GM12872 (cell line): ENCODE measurements at regions not wholly inside any gene's neighbourhood (a gene's known extent, or its start where the extent isn't known, plus 50 kb on each side); places are given as distances from the start of the nearest gene placed in this dataset.

ENCODE experiments used
- TF ChIP-seq, protein P1 (sequence below): IDR thresholded peaks from 3 replicates; pipeline ENCODE4 v1.5.1; 2011; ENCODE audit warnings: low read depth, mild to moderate bottlenecking, low read length, moderate library complexity; ENCODE audit not compliant: insufficient read depth

DNA sequence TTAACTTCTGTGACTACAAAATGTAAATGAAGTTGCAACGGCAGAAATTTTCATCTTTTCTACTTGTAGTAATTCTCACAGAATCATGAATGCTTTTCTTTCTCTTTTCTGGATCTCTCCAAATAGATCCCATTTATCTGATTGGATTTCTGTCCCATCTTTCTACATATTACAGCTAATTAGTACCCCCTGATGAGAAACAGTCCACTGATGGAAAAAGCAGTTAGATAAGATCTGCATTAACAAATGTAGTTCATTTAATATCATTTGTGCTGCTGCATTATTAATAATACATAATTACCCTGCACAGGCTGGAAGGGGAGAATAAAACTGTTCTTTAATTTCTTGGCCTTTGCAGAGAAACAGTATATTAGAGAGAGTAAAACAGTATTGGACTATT lies 289.3 kb downstream of the TTLL7 start:
- TF ChIP-seq, protein P1, sequence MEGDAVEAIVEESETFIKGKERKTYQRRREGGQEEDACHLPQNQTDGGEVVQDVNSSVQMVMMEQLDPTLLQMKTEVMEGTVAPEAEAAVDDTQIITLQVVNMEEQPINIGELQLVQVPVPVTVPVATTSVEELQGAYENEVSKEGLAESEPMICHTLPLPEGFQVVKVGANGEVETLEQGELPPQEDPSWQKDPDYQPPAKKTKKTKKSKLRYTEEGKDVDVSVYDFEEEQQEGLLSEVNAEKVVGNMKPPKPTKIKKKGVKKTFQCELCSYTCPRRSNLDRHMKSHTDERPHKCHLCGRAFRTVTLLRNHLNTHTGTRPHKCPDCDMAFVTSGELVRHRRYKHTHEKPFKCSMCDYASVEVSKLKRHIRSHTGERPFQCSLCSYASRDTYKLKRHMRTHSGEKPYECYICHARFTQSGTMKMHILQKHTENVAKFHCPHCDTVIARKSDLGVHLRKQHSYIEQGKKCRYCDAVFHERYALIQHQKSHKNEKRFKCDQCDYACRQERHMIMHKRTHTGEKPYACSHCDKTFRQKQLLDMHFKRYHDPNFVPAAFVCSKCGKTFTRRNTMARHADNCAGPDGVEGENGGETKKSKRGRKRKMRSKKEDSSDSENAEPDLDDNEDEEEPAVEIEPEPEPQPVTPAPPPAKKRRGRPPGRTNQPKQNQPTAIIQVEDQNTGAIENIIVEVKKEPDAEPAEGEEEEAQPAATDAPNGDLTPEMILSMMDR = no peak

DNA sequence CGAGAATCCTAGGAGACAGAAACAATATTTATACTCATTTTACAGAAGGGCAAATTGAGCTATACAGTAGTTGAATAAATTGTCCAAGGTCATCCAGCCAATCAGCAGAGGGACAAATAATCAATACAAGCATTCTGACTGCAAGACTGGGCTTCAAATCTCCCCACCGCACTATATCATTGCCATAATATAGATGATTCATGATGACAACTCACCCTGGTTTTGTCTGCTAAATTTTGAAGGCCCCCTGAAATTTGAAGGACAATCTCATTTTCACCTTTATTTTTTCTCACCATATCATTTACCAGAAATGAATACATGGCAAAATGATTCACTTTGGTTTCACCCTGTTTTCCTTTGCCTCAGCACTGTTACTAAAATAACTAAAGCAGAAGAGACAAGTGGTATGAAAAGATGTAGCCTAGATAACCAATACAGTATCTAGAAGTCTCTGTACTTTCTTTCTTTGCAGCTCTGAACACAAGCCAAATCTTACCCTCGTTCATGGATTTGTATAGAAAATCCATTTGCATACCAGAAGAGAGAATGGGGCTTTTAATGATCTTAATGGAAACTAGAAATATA lies 292.5 kb downstream of the TTLL7 start:
- TF ChIP-seq, protein P1 = no peak

GRCh38 chr1:83705091-83705490 lies 293.8 kb downstream of the TTLL7 start:
- TF ChIP-seq, protein P1 = no peak

DNA sequence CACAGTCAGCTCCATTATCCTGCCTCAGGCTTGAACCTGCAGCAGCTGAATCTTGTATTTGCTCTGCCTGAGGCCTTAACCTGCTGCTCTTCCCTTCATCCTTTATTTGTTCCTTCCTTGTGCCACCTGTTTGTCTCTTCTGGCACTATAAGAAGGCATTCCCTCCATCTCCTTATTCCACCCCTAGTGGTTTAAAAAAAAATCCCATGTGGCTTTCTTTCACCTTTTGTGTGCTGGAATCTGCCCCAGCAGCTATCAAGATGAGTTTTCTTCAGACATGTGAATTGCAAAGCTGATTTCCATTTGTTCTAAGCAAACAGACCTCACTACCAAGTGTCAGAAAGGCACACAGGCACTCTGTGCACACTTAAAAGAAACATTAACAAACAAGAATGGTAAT lies 294.6 kb downstream of the TTLL7 start:
- TF ChIP-seq, protein P1 = no peak

- TF ChIP-seq, protein P1 = no peak
Measured at GRCh38 chr1:83702356-83702755, 296.6 kb downstream of the TTLL7 start.

DNA sequence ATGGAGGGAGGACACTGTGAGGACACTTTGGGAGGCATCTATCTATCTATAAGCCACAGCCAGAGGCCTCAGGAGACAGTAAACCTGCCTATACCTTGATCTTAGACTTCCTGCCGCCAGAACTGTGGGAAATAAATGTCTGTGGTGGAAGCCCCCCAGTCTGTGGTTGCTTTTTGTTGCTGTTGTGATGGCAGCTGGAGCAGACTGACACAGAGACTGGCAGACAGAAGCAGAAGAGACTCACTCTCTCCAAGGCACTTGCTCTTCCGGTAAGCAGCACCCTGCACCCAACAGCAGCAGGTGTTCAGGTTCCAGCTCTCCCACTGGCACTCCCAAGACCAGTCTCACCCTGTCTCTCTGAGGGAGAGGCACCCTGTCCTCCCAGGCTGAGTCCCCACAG lies 297.6 kb downstream of the TTLL7 start:
- TF ChIP-seq, protein P1 = no peak

- TF ChIP-seq, protein P1 = no peak
Measured at GRCh38 chr1:83698644-83699043, 300.3 kb downstream of the TTLL7 start.
